HCT116 (cell line): ENCODE measurements at regions not wholly inside any gene's neighbourhood (a gene's known extent, or its start where the extent isn't known, plus 50 kb on each side); places are given as distances from the start of the nearest gene placed in this dataset.

Experiments
- ATAC-seq: fragments of 200-7000 bp; cut with Tn5 transposase; 2 replicates; pipeline ENCODE4 v1.9.1; 2020; ENCODE audit warnings: mild to moderate bottlenecking, moderate library complexity
- BruUV-seq: library from RNA; stranded (reverse); fragments of 400-500 nt; replicated peaks from 2 replicates; lab custom pipeline; 2021; lab: Mats Ljungman, UMichigan
- CTCF ChIA-PET: fragments of 300-600 bp; sonication (Branson Sonifier 250); formaldehyde crosslinking; loops from one replicate; lab custom pipeline; 2021; ENCODE audit warnings: antibody characterized with exemption; lab: Charles Lee
- POLR2A ChIA-PET: fragments of 300-600, 350-600 bp; sonication (Branson Sonifier 250); formaldehyde crosslinking; loops from one replicate; lab custom pipeline; 2021; ENCODE audit warnings: antibody characterized with exemption; lab: Charles Lee
- RAD21 ChIA-PET, 2 experiments: fragments of 300-600 bp; sonication (Branson Sonifier 250); formaldehyde crosslinking; loops; one replicate each; lab custom pipeline; 2023; ENCODE audit warnings: low total read pairs in 2 of 2; ENCODE audit not compliant: uncharacterized antibody in 2 of 2, unreplicated experiment in 2 of 2, low non-redundant PET in 1 of 2; lab: Charles Lee
- DNase-seq: peaks from one replicate; pipeline ENCODE4 v3.0.0-alpha.2; 2010; ENCODE audit warnings: low read depth, low spot score
- H2AFZ ChIP-seq: fragments of 200-600 bp; shearing (Covaris generic), sonication (generic); 2 replicates; pipeline ENCODE4 v1.6.1; 2017; ENCODE audit warnings: low read depth, mixed run types, mixed read lengths, antibody characterized with exemption, low read length; ENCODE audit not compliant: poor library complexity, severe bottlenecking
- H3K27ac ChIP-seq: 2 replicates; pipeline ENCODE4 v1.5.1; 2012; ENCODE audit warnings: low read depth, low read length
- H3K27me3 ChIP-seq: fragments of 200-600 bp; sonication (generic); 2 replicates; pipeline ENCODE4 v1.6.1; 2016; ENCODE audit warnings: mixed run types, low read length, mixed read lengths; ENCODE audit not compliant: insufficient read depth
- H3K36me3 ChIP-seq, 2 experiments: fragments of 200-500 bp in 1 of 2; fragments of 200-600 bp in 1 of 2; sonication (Bioruptor generic) in 1 of 2; sonication (generic) in 1 of 2; 2 replicates each; pipeline versions ENCODE4 v1.5.1 to v1.6.1; 2014 to 2016; ENCODE audit warnings: low read length in 2 of 2, inconsistent platforms in 1 of 2, mixed read lengths in 1 of 2, mixed run types in 1 of 2; ENCODE audit not compliant: insufficient read depth in 2 of 2, control insufficient read depth in 1 of 2
- H3K4me1 ChIP-seq, 2 experiments: fragments of 200-600 bp in 1 of 2; sonication (generic) in 1 of 2; 2 replicates each; pipeline versions ENCODE4 v1.5.1 to v1.6.1; 2012 to 2017; ENCODE audit warnings: low read length in 2 of 2, inconsistent platforms in 1 of 2, mild to moderate bottlenecking in 1 of 2, mixed read lengths in 1 of 2, mixed run types in 1 of 2, moderate library complexity in 1 of 2; ENCODE audit not compliant: insufficient read depth in 2 of 2, control insufficient read depth in 1 of 2
- H3K4me2 ChIP-seq: fragments of 200-600 bp; sonication (generic); 2 replicates; pipeline ENCODE4 v1.6.1; 2017; ENCODE audit warnings: mixed run types, low read length, mixed read lengths
- H3K4me3 ChIP-seq, 2 experiments: fragments of 200-600 bp in 1 of 2; sonication (generic) in 1 of 2; replicated peaks in 1 of 2; 2 replicates each; pipeline ENCODE4 v1.5.1; 2011 to 2016; ENCODE audit warnings: low read length in 2 of 2, control low read depth in 1 of 2, low read depth in 1 of 2, mild to moderate bottlenecking in 1 of 2, mixed read lengths in 1 of 2, mixed run types in 1 of 2
- H3K79me2 ChIP-seq: fragments of 200-600 bp; sonication (generic); 2 replicates; pipeline ENCODE4 v1.6.1; 2017; ENCODE audit warnings: mild to moderate bottlenecking, mixed run types, low read length, moderate library complexity, mixed read lengths; ENCODE audit not compliant: insufficient read depth
- H3K9ac ChIP-seq: fragments of 200-600 bp; sonication (generic); 2 replicates; pipeline ENCODE4 v1.6.1; 2016; ENCODE audit warnings: low read length, mixed read lengths
- H3K9me2 ChIP-seq: fragments of 200-600 bp; sonication (generic), shearing (Covaris generic); 2 replicates; pipeline ENCODE4 v1.6.1; 2017; ENCODE audit warnings: mixed run types, mild to moderate bottlenecking, moderate library complexity; ENCODE audit not compliant: insufficient read depth
- H3K9me3 ChIP-seq, 2 experiments: fragments of 200-500 bp in 1 of 2; fragments of 200-600 bp in 1 of 2; sonication (Bioruptor generic) in 1 of 2; sonication (generic) in 1 of 2; 2 replicates each; pipeline ENCODE4 v1.6.1; 2014 to 2017; ENCODE audit warnings: low read length in 2 of 2, mixed read lengths in 2 of 2, inconsistent platforms in 1 of 2, low read depth in 1 of 2, mild to moderate bottlenecking in 1 of 2, mixed run types in 1 of 2, moderate library complexity in 1 of 2; ENCODE audit not compliant: control insufficient read depth in 1 of 2, insufficient read depth in 1 of 2
- H4K20me1 ChIP-seq: fragments of 200-600 bp; sonication (generic), shearing (Covaris generic); 2 replicates; pipeline ENCODE4 v1.6.1; 2017; ENCODE audit warnings: mixed run types, mild to moderate bottlenecking, moderate library complexity; ENCODE audit not compliant: insufficient read depth
- CBX3 ChIP-seq: IDR thresholded peaks from 2 replicates; pipeline ENCODE4 v1.6.1; 2012; ENCODE audit warnings: low read depth
- CEBPB ChIP-seq: IDR thresholded peaks from 2 replicates; pipeline ENCODE4 v1.6.1; 2012; ENCODE audit warnings: low read depth
- EZH2 ChIP-seq: fragments of 200-600 bp; sonication (generic); IDR thresholded peaks from 2 replicates; pipeline ENCODE4 v1.6.1; 2017; ENCODE audit warnings: antibody characterized with exemption, mixed run types
- EZH2phosphoT487 ChIP-seq: fragments of 200-600 bp; IDR thresholded peaks from 2 replicates; pipeline ENCODE4 v1.6.1; 2018; ENCODE audit warnings: antibody characterized with exemption, borderline replicate concordance
- JUND ChIP-seq: IDR thresholded peaks from 2 replicates; pipeline ENCODE4 v1.6.1; 2012
- RAD21 ChIP-seq: IDR thresholded peaks from 2 replicates; pipeline ENCODE4 v1.6.1; 2012; ENCODE audit warnings: low read depth, mild to moderate bottlenecking
- SIN3A ChIP-seq: IDR thresholded peaks from 2 replicates; pipeline ENCODE4 v1.6.1; 2012; ENCODE audit warnings: low read depth
- TCF7L2 ChIP-seq: IDR thresholded peaks from 2 replicates; pipeline ENCODE4 v1.7.0; 2011; ENCODE audit warnings: borderline replicate concordance, inconsistent platforms; ENCODE audit not compliant: insufficient read depth, insufficient read length; ENCODE audit errors: extremely low read depth
- ZNF274 ChIP-seq: fragments of 200-500 bp; sonication (Bioruptor generic); IDR thresholded peaks from 2 replicates; pipeline ENCODE4 v1.6.1; 2014; ENCODE audit warnings: mild to moderate bottlenecking, low read depth, low read length, inconsistent platforms
- intact Hi-C: fragments of 100-400 bp; cut with micrococcal nuclease; formaldehyde crosslinking; loops from 2 replicates; pipeline ENCODE4 v1.10.0; 2022
- TF ChIP-seq, protein P1 (sequence below): IDR thresholded peaks from 2 replicates; pipeline ENCODE4 v1.6.1; 2011; ENCODE audit warnings: mild to moderate bottlenecking, low read length, moderate library complexity; ENCODE audit not compliant: insufficient replicate concordance; ENCODE audit errors: extremely low read depth
- TF ChIP-seq, protein P2 (sequence below), 3 experiments: fragments of 200-600 bp in 1 of 3; sonication (generic) in 1 of 3; IDR thresholded peaks in 2 of 3; conservative IDR thresholded peaks in 1 of 3; 2 replicates each; pipeline ENCODE4 v1.5.1; 2012 to 2017; ENCODE audit warnings: low read depth in 2 of 3, low read length in 2 of 3, antibody characterized with exemption in 1 of 3, borderline replicate concordance in 1 of 3, control low read depth in 1 of 3, mild to moderate bottlenecking in 1 of 3, mixed read lengths in 1 of 3, mixed run types in 1 of 3, moderate library complexity in 1 of 3; ENCODE audit not compliant: insufficient read depth in 1 of 3
- TF ChIP-seq, protein P3 (sequence below): IDR thresholded peaks from 2 replicates; pipeline ENCODE4 v1.6.1; 2012
- TF ChIP-seq, protein P4 (sequence below): IDR thresholded peaks from 2 replicates; pipeline ENCODE4 v1.6.1; 2012

DNA sequence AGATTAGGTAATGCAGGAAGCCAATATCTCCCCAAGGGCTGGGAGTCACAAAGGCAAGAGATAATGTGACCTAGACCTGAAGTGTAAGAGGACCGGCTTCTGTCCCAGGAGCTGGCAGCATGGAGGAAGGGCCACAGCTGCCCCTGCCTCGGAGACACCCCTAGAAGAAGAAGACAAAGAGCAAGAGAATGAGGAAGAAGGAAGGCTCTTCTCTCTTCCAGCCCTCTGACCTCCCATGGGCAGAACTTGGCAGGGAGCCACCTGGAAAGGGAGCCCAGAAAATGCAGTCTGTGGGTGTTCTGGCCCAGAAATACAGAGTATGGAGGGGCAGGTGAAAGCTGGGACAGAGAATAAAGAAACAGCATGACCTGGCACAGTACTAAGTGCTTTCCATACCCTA lies 151.0 kb downstream of the C5orf15 start:
- TF ChIP-seq EZH2: no peak
- no peak for TF ChIP-seq EZH2phosphoT487
- no peak for TF ChIP-seq SIN3A
- no peak for TF ChIP-seq TCF7L2
- TF ChIP-seq, protein P1, sequence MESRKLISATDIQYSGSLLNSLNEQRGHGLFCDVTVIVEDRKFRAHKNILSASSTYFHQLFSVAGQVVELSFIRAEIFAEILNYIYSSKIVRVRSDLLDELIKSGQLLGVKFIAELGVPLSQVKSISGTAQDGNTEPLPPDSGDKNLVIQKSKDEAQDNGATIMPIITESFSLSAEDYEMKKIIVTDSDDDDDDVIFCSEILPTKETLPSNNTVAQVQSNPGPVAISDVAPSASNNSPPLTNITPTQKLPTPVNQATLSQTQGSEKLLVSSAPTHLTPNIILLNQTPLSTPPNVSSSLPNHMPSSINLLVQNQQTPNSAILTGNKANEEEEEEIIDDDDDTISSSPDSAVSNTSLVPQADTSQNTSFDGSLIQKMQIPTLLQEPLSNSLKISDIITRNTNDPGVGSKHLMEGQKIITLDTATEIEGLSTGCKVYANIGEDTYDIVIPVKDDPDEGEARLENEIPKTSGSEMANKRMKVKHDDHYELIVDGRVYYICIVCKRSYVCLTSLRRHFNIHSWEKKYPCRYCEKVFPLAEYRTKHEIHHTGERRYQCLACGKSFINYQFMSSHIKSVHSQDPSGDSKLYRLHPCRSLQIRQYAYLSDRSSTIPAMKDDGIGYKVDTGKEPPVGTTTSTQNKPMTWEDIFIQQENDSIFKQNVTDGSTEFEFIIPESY: no peak
- TF ChIP-seq CEBPB: no peak
- TF ChIP-seq ZNF274: no peak
- TF ChIP-seq CBX3: no peak
- TF ChIP-seq, protein P2, sequence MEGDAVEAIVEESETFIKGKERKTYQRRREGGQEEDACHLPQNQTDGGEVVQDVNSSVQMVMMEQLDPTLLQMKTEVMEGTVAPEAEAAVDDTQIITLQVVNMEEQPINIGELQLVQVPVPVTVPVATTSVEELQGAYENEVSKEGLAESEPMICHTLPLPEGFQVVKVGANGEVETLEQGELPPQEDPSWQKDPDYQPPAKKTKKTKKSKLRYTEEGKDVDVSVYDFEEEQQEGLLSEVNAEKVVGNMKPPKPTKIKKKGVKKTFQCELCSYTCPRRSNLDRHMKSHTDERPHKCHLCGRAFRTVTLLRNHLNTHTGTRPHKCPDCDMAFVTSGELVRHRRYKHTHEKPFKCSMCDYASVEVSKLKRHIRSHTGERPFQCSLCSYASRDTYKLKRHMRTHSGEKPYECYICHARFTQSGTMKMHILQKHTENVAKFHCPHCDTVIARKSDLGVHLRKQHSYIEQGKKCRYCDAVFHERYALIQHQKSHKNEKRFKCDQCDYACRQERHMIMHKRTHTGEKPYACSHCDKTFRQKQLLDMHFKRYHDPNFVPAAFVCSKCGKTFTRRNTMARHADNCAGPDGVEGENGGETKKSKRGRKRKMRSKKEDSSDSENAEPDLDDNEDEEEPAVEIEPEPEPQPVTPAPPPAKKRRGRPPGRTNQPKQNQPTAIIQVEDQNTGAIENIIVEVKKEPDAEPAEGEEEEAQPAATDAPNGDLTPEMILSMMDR (IDR thresholded peaks at IDR 0.05 in 2 of 3, conservative IDR thresholded peaks at IDR 0.05 in 1 of 3; ENCODE audit: borderline replicate concordance in 1 of 3, insufficient read depth in 1 of 3, low read depth in 2 of 3, low read length in 2 of 3): no peak
- no peak for TF ChIP-seq JUND
- TF ChIP-seq, protein P3, sequence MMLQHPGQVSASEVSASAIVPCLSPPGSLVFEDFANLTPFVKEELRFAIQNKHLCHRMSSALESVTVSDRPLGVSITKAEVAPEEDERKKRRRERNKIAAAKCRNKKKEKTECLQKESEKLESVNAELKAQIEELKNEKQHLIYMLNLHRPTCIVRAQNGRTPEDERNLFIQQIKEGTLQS: no peak
- TF ChIP-seq, protein P4, sequence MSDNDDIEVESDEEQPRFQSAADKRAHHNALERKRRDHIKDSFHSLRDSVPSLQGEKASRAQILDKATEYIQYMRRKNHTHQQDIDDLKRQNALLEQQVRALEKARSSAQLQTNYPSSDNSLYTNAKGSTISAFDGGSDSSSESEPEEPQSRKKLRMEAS: no peak
- no peak for TF ChIP-seq RAD21
- Histone ChIP-seq H3K9me3 (no peaks in the 10 kb centered on the region), H3K9ac (no peak overlapping the region), H3K4me3 (no peak overlapping the region), H3K27ac (no peak overlapping the region), H3K36me3 (no peaks in the 10 kb centered on the region), H3K9me2 (no peaks in the 10 kb centered on the region), H3K27me3 (peaks cover 61% of the 10 kb centered on the region), H3K79me2 (no peaks in the 10 kb centered on the region), H4K20me1 (no peaks in the 10 kb centered on the region), H2AFZ (no peak overlapping the region), H3K4me1 (no peaks in the 10 kb centered on the region), H3K4me2 (no peak overlapping the region)
- intact Hi-C loops: no loop called here
- ATAC-seq (no peak), DNase-seq (no peak)
- RAD21 ChIA-PET: no interaction called here
- POLR2A ChIA-PET: no interaction called here
- CTCF ChIA-PET: no interaction called here
- no TSS peak for BruUV-seq
